ENCODE measurements at regions not wholly inside any gene's neighbourhood (a gene's known extent, or its start where the extent isn't known, plus 50 kb on each side); places are given as distances from the start of the nearest gene placed in this dataset.
"Not testable (repeated sequence)": the region's sequence is repeated elsewhere in the genome, so short reads cannot be mapped to it uniquely, and the experiment has no call there.

GRCh38 chr5:1649554-1649953, 125.8 kb upstream of the LPCAT1 start:
- whole genome bisulfite sequencing, 2 donors: 42 to 80% methylated on average over 1 to 4 of the region's 4 CpGs
- intact Hi-C loops (cut with DNase I): no loop called here
- H3K36me3 ChIP-seq: no peaks in the 10 kb centered on the region

DNA sequence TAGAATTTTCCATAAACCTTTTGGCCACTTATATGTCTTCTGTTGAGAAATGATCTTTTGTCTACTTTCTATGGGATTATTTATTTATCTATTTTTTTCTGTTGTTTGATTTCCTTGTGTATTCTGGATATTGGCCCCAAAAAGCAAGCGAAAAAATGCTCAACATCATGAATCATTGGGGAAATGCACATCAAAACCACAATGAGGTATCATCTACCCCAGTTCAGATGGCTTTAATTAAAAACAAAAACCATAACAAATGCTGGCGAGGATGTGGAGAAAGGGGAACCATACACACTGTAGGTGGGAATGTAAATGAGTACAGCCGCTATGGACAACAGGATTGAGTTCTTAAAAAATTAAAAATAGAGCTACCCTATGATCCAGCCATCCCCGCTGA, 125.0 kb upstream of the LPCAT1 start:
- intact Hi-C loops (cut with DNase I): no loop called here
- peaks cover 3 to 22% (median 10%) of the 10 kb centered on the region in 3 donors for H3K4me1 ChIP-seq
- no peak for TF ChIP-seq POLR2A (IDR thresholded peaks at IDR 0.05)
- TF ChIP-seq, protein P1, sequence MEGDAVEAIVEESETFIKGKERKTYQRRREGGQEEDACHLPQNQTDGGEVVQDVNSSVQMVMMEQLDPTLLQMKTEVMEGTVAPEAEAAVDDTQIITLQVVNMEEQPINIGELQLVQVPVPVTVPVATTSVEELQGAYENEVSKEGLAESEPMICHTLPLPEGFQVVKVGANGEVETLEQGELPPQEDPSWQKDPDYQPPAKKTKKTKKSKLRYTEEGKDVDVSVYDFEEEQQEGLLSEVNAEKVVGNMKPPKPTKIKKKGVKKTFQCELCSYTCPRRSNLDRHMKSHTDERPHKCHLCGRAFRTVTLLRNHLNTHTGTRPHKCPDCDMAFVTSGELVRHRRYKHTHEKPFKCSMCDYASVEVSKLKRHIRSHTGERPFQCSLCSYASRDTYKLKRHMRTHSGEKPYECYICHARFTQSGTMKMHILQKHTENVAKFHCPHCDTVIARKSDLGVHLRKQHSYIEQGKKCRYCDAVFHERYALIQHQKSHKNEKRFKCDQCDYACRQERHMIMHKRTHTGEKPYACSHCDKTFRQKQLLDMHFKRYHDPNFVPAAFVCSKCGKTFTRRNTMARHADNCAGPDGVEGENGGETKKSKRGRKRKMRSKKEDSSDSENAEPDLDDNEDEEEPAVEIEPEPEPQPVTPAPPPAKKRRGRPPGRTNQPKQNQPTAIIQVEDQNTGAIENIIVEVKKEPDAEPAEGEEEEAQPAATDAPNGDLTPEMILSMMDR (IDR thresholded peaks at IDR 0.05): no peak
- H3K9me3 ChIP-seq: no peaks in the 10 kb centered on the region
- no peak overlapping the region for H3K4me3 ChIP-seq
- no peak overlapping the region for H3K27ac ChIP-seq
- peaks cover under 1 to 71% (median 6%) of the 10 kb centered on the region in 4 donors for H3K27me3 ChIP-seq
- WGBS, 2 donors: 44 to 65% methylated on average over 4 of the region's 4 CpGs
- H3K36me3 ChIP-seq: no peaks in the 10 kb centered on the region
- no peak for DNase-seq

More at GRCh38 chr5:1649554-1649953, 125.8 kb upstream of the LPCAT1 start:
- no peak overlapping the region for H3K4me3 ChIP-seq
- H3K27ac ChIP-seq: no peak overlapping the region
- TF ChIP-seq, protein P1 (IDR thresholded peaks at IDR 0.05): no peak
- TF ChIP-seq POLR2A (IDR thresholded peaks at IDR 0.05): no peak
- H3K9me3 ChIP-seq: no peaks in the 10 kb centered on the region
- peaks cover 3 to 28% (median 10%) of the 10 kb centered on the region in 3 donors for H3K4me1 ChIP-seq
- peaks cover 4 to 72% (median 7%) of the 10 kb centered on the region in 4 donors for H3K27me3 ChIP-seq
- no peak for DNase-seq

- DNase-seq: no peak
- TF ChIP-seq, protein P1 (IDR thresholded peaks at IDR 0.05): no peak
- TF ChIP-seq POLR2A (IDR thresholded peaks at IDR 0.05): no peak
- no peak overlapping the region for H3K27ac ChIP-seq
- H3K4me3 ChIP-seq: no peak overlapping the region
- no peaks in the 10 kb centered on the region for H3K36me3 ChIP-seq
- peaks cover 8 to 71% (median 11%) of the 10 kb centered on the region in 4 donors for H3K27me3 ChIP-seq
- peaks cover 0 to 10% (median 7%) of the 10 kb centered on the region in 3 donors for H3K4me1 ChIP-seq
- 82 to 83% methylated on average over 6 to 7 of the region's 9 CpGs for WGBS, 2 donors
- intact Hi-C loops (cut with DNase I): no loop called here
- H3K9me3 ChIP-seq: no peaks in the 10 kb centered on the region
These were observed 123.8 kb upstream of the LPCAT1 start for GRCh38 chr5:1647580-1647979.

- TF ChIP-seq, protein P1 (IDR thresholded peaks at IDR 0.05): peak; percentile 78 to 87 (median 84)
- TF ChIP-seq POLR2A (IDR thresholded peaks at IDR 0.05): no peak
- Histone ChIP-seq H3K27ac (peak overlapping the region in 1 of 4 donors; percentile 55), H3K4me1 (peaks cover 0 to 17% (median 7%) of the 10 kb centered on the region in 3 donors), H3K9me3 (no peaks in the 10 kb centered on the region), H3K36me3 (no peaks in the 10 kb centered on the region), H3K4me3 (peak overlapping the region in 3 of 4 donors; percentile 15 to 57 (median 29)), H3K27me3 (peaks cover 7 to 65% (median 10%) of the 10 kb centered on the region in 4 donors)
- intact Hi-C loops (cut with DNase I): loop anchor here (5.0 kb wide), 1 partner anchor 478 kb away; no protein-coding TSS in a partner anchor
- 0 to 10% methylated on average over 1 to 8 of the region's 52 CpGs for WGBS, 2 donors
- no peak for DNase-seq
These were observed 121.2 kb upstream of the LPCAT1 start for GRCh38 chr5:1644810-1645571.

GRCh38 chr5:1644393-1644809, 120.6 kb upstream of the LPCAT1 start:
- DNase-seq, H3K36me3 ChIP-seq, H3K4me3 ChIP-seq, H3K9me3 ChIP-seq, H3K27ac ChIP-seq: not testable (repeated sequence)
- H3K27me3 ChIP-seq: peaks cover 7 to 60% (median 10%) of the 10 kb centered on the region in 4 donors
- 2 to 20% methylated on average over 8 of the region's 22 CpGs for WGBS, 2 donors
- intact Hi-C loops (cut with DNase I): loop anchor here (5.0 kb wide), 1 partner anchor 477 kb away; no protein-coding TSS in a partner anchor
- H3K4me1 ChIP-seq: peaks cover 0 to 17% (median 7%) of the 10 kb centered on the region in 3 donors

All from esophagus squamous epithelium (tissue), 5 donors.